GM23338 (cell line): ENCODE measurements at regions not wholly inside any gene's neighbourhood (a gene's known extent, or its start where the extent isn't known, plus 50 kb on each side); places are given as distances from the start of the nearest gene placed in this dataset.

Experiments
- ATAC-seq: fragments of 200-7000 bp; cut with Tn5 transposase; 3 replicates; pipeline ENCODE4 v1.9.1; 2020
- DNase-seq: peaks from one replicate; pipeline ENCODE4 v3.0.0-alpha.2; 2015; ENCODE audit warnings: low spot score
- H2AFZ ChIP-seq: fragments of 200-600 bp; sonication (generic); 2 replicates; pipeline ENCODE4 v1.8.0; 2016; ENCODE audit warnings: antibody characterized with exemption, mild to moderate bottlenecking, moderate library complexity
- H3F3A ChIP-seq: fragments of 200-600 bp; sonication (generic); replicated peaks from 2 replicates; pipeline ENCODE4 v1.8.0; 2017; ENCODE audit warnings: antibody characterized with exemption, mixed run types, low read depth
- H3K27ac ChIP-seq: fragments of 200-600 bp; sonication (generic); 2 replicates; pipeline ENCODE4 v1.6.1; 2016; ENCODE audit warnings: low read depth
- H3K27me3 ChIP-seq: fragments of 200-600 bp; sonication (generic); 2 replicates; pipeline ENCODE4 v1.8.0; 2016; ENCODE audit warnings: mild to moderate bottlenecking, mixed run types, moderate library complexity; ENCODE audit not compliant: insufficient read depth
- H3K36me3 ChIP-seq: fragments of 200-600 bp; sonication (generic); 2 replicates; pipeline ENCODE4 v1.8.0; 2016; ENCODE audit warnings: mild to moderate bottlenecking; ENCODE audit not compliant: insufficient read depth
- H3K4me1 ChIP-seq: fragments of 200-600 bp; sonication (generic); 2 replicates; pipeline ENCODE4 v1.8.0; 2016; ENCODE audit warnings: mild to moderate bottlenecking, moderate library complexity; ENCODE audit not compliant: insufficient read depth
- H3K4me2 ChIP-seq: fragments of 200-600 bp; sonication (generic); 2 replicates; pipeline ENCODE4 v1.7.1; 2017; ENCODE audit warnings: mixed run types
- H3K4me3 ChIP-seq: fragments of 200-600 bp; sonication (generic); 2 replicates; pipeline ENCODE4 v1.6.1; 2016; ENCODE audit warnings: mixed run types
- H3K79me2 ChIP-seq: fragments of 200-600 bp; sonication (generic); replicated peaks from 2 replicates; pipeline ENCODE4 v1.8.0; 2017; ENCODE audit warnings: mild to moderate bottlenecking; ENCODE audit not compliant: insufficient read depth
- H3K9me2 ChIP-seq: fragments of 200-600 bp; sonication (generic); 2 replicates; pipeline ENCODE4 v1.8.0; 2017; ENCODE audit not compliant: insufficient read depth
- H4K20me1 ChIP-seq: fragments of 200-600 bp; sonication (generic); replicated peaks from 2 replicates; pipeline ENCODE4 v1.8.0; 2017; ENCODE audit warnings: mild to moderate bottlenecking; ENCODE audit not compliant: insufficient read depth
- H3K27ac Mint-ChIP-seq: 2 replicates; pipeline ENCODE4 v1.8.0; 2020; ENCODE audit warnings: inconsistent platforms, mild to moderate bottlenecking, moderate library complexity, mixed read lengths
- H3K27me3 Mint-ChIP-seq: 3 replicates; pipeline ENCODE4 v1.8.0; 2022; ENCODE audit warnings: low read depth, mild to moderate bottlenecking, moderate library complexity, mixed read lengths, inconsistent platforms; ENCODE audit not compliant: insufficient read depth, poor library complexity
- H3K36me3 Mint-ChIP-seq: 3 replicates; pipeline ENCODE4 v1.8.0; 2021; ENCODE audit warnings: low read depth, mild to moderate bottlenecking, inconsistent platforms, moderate library complexity, mixed read lengths
- H3K4me1 Mint-ChIP-seq: 3 replicates; pipeline ENCODE4 v1.8.0; 2020; ENCODE audit warnings: mild to moderate bottlenecking, inconsistent platforms, mixed read lengths
- H3K4me3 Mint-ChIP-seq: 3 replicates; pipeline ENCODE4 v1.8.0; 2021; ENCODE audit warnings: moderate library complexity, mild to moderate bottlenecking, inconsistent platforms, mixed read lengths
- H3K9me3 Mint-ChIP-seq: 3 replicates; pipeline ENCODE4 v1.8.0; 2020; ENCODE audit warnings: moderate library complexity, mild to moderate bottlenecking, inconsistent platforms, mixed read lengths
- CREB1 ChIP-seq: fragments of 250-450 bp; sonication (Bioruptor Pico); IDR thresholded peaks from 2 replicates; pipeline ENCODE4 v1.5.0; 2020; ENCODE audit warnings: low read depth, mild to moderate bottlenecking, moderate library complexity
- CTCF ChIP-seq, 2 experiments: fragments of 200-600 bp in 1 of 2; sonication (generic) in 1 of 2; conservative IDR thresholded peaks; 2 replicates each; pipeline versions ENCODE4 v1.5.1 to v1.6.1; 2016 to 2017; ENCODE audit warnings: antibody characterized with exemption in 2 of 2, low read depth in 2 of 2, mild to moderate bottlenecking in 2 of 2, moderate library complexity in 1 of 2
- ETS1 ChIP-seq: IDR thresholded peaks from 2 replicates; pipeline ENCODE4 v1.6.1; 2016; ENCODE audit warnings: antibody characterized with exemption
- EZH2 ChIP-seq: fragments of 200-600 bp; sonication (generic); IDR thresholded peaks from one replicate; pipeline ENCODE4 v1.8.0; 2017; ENCODE audit warnings: antibody characterized with exemption, mild to moderate bottlenecking, low read depth; ENCODE audit not compliant: unreplicated experiment
- EZH2phosphoT487 ChIP-seq: fragments of 200-600 bp; sonication (generic); IDR thresholded peaks from one replicate; pipeline ENCODE4 v1.8.1; 2018; ENCODE audit warnings: antibody characterized with exemption; ENCODE audit not compliant: unreplicated experiment
- JUNB ChIP-seq: IDR thresholded peaks from one replicate; pipeline ENCODE4 v1.6.1; 2016; ENCODE audit warnings: antibody characterized with exemption; ENCODE audit not compliant: unreplicated experiment
- NANOG ChIP-seq: IDR thresholded peaks from 2 replicates; pipeline ENCODE4 v1.6.1; 2016; ENCODE audit warnings: antibody characterized with exemption, borderline replicate concordance
- POLR2AphosphoS5 ChIP-seq: IDR thresholded peaks from 2 replicates; pipeline ENCODE4 v1.6.1; 2016; ENCODE audit warnings: antibody characterized with exemption, low read depth
- REST ChIP-seq: IDR thresholded peaks from one replicate; pipeline ENCODE4 v1.6.1; 2018; ENCODE audit warnings: antibody characterized with exemption; ENCODE audit not compliant: unreplicated experiment
- STAT1 ChIP-seq: IDR thresholded peaks from one replicate; pipeline ENCODE4 v1.6.1; 2016; ENCODE audit warnings: antibody characterized with exemption; ENCODE audit not compliant: unreplicated experiment
- ZNF114 ChIP-seq: fragments of 250-450 bp; sonication (Bioruptor Pico); IDR thresholded peaks from 2 replicates; pipeline ENCODE4 v1.5.0; 2020; ENCODE audit warnings: mild to moderate bottlenecking, moderate library complexity
- ZNF331 ChIP-seq: fragments of 250-450 bp; sonication (Bioruptor Pico); IDR thresholded peaks from 2 replicates; pipeline ENCODE4 v1.5.0; 2020; ENCODE audit warnings: low read depth, mild to moderate bottlenecking, moderate library complexity

- no peaks in the 10 kb centered on the region for H3K27me3 ChIP-seq
- H3K4me1 Mint-ChIP-seq = peaks cover 29% of the 10 kb centered on the region
- no peaks in the 10 kb centered on the region for H3K9me3 Mint-ChIP-seq
- H3K27me3 Mint-ChIP-seq = peaks cover 8% of the 10 kb centered on the region
- H3K4me1 ChIP-seq = peaks cover 4% of the 10 kb centered on the region; the same call in 1 of the 2 replicates
- H2AFZ ChIP-seq = no peak overlapping the region
- ATAC-seq = no peak
- peaks cover 6% of the 10 kb centered on the region; the same call in 1 of the 2 replicates for H3K9me2 ChIP-seq
- H3K4me2 ChIP-seq = no peak overlapping the region
- H3K79me2 ChIP-seq = no peaks in the 10 kb centered on the region
- no peak for TF ChIP-seq REST
- no peak overlapping the region for H3K4me3 Mint-ChIP-seq
- no peaks in the 10 kb centered on the region for H4K20me1 ChIP-seq
- H3F3A ChIP-seq = no peaks in the 10 kb centered on the region
- DNase-seq = no peak
- no peak overlapping the region for H3K27ac ChIP-seq
- H3K27ac Mint-ChIP-seq = no peak overlapping the region
- H3K36me3 Mint-ChIP-seq = no peaks in the 10 kb centered on the region
- H3K36me3 ChIP-seq = no peaks in the 10 kb centered on the region
- H3K4me3 ChIP-seq = no peak overlapping the region
Observed at GRCh38 chr2:60368456-60368855, 185.0 kb downstream of the BCL11A start.

- H3K36me3 Mint-ChIP-seq = no peaks in the 10 kb centered on the region; the same call in 2 of the 3 replicates
- no peak overlapping the region for H2AFZ ChIP-seq
- H3K9me2 ChIP-seq = peaks cover 13% of the 10 kb centered on the region
- H3K4me1 ChIP-seq = peaks cover 4% of the 10 kb centered on the region; the same call in 1 of the 2 replicates
- H3K9me3 Mint-ChIP-seq = no peaks in the 10 kb centered on the region
- no peak for ATAC-seq
- no peak overlapping the region for H3K4me2 ChIP-seq
- H3K4me3 Mint-ChIP-seq = no peak overlapping the region
- H3K4me3 ChIP-seq = no peak overlapping the region
- no peak overlapping the region for H3K27ac Mint-ChIP-seq
- H3K4me1 Mint-ChIP-seq = peaks cover 29% of the 10 kb centered on the region
- DNase-seq = no peak
- H3F3A ChIP-seq = no peaks in the 10 kb centered on the region
- H3K36me3 ChIP-seq = no peaks in the 10 kb centered on the region
- H3K27me3 ChIP-seq = no peaks in the 10 kb centered on the region
- no peaks in the 10 kb centered on the region for H4K20me1 ChIP-seq
- no peak overlapping the region for H3K27ac ChIP-seq
- no peaks in the 10 kb centered on the region for H3K79me2 ChIP-seq
- peaks cover 8% of the 10 kb centered on the region for H3K27me3 Mint-ChIP-seq
- TF ChIP-seq JUNB (no peak), CTCF (conservative IDR thresholded peaks at IDR 0.05; ENCODE audit: low read depth in 2 of 2) (no peak), EZH2 (no peak), POLR2AphosphoS5 (no peak), EZH2phosphoT487 (no peak), ZNF114 (CRISPR knock-in tag) (no peak), STAT1 (no peak), CREB1 (CRISPR knock-in tag) (no peak), ETS1 (no peak), NANOG (no peak), ZNF331 (CRISPR knock-in tag) (no peak), REST (no peak)
Observed at GRCh38 chr2:60366135-60366712, 187.2 kb downstream of the BCL11A start.
